SK-N-MC (cell line): ENCODE measurements at regions not wholly inside any gene's neighbourhood (a gene's known extent, or its start where the extent isn't known, plus 50 kb on each side); places are given as distances from the start of the nearest gene placed in this dataset.

Experiments
- DNase-seq: peaks from one replicate; pipeline ENCODE4 v3.0.0-alpha.2; 2011; ENCODE audit warnings: low read depth, low spot score
- H3K27ac ChIP-seq: fragments of 200-600 bp; sonication (generic); 2 replicates; pipeline ENCODE4 v1.5.1; 2016; ENCODE audit warnings: mixed run types
- H3K36me3 ChIP-seq: fragments of 200-600 bp; sonication (generic); 2 replicates; pipeline ENCODE4 v1.6.1; 2017; ENCODE audit warnings: antibody characterized with exemption, low read length, mixed read lengths; ENCODE audit not compliant: insufficient read depth
- H3K4me3 ChIP-seq: fragments of 200-600 bp; sonication (generic); 2 replicates; pipeline ENCODE4 v1.5.1; 2016
- H3K9ac ChIP-seq: fragments of 200-600 bp; sonication (generic); 2 replicates; pipeline ENCODE4 v1.8.0; 2017; ENCODE audit warnings: mixed run types, mixed read lengths; ENCODE audit not compliant: insufficient read length
- H3K9me3 ChIP-seq: fragments of 200-600 bp; sonication (generic); 2 replicates; pipeline ENCODE4 v1.6.1; 2017; ENCODE audit warnings: low read depth, mild to moderate bottlenecking, antibody characterized with exemption, low read length, moderate library complexity, mixed read lengths
- EZH2 ChIP-seq: fragments of 200-600 bp; sonication (generic); IDR thresholded peaks from one replicate; pipeline ENCODE4 v1.6.1; 2017; ENCODE audit warnings: antibody characterized with exemption
- FOXP2 ChIP-seq: optimal IDR thresholded peaks from 2 replicates; pipeline ENCODE3; 2011; ENCODE audit warnings: mild to moderate bottlenecking, moderate library complexity; ENCODE audit not compliant: insufficient read depth; ENCODE audit errors: extremely low read length, control extremely low read depth
- POLR2AphosphoS5 ChIP-seq: IDR thresholded peaks from 2 replicates; pipeline ENCODE4 v1.6.1; 2012; ENCODE audit warnings: mild to moderate bottlenecking, low read depth, low read length, borderline replicate concordance

DNA sequence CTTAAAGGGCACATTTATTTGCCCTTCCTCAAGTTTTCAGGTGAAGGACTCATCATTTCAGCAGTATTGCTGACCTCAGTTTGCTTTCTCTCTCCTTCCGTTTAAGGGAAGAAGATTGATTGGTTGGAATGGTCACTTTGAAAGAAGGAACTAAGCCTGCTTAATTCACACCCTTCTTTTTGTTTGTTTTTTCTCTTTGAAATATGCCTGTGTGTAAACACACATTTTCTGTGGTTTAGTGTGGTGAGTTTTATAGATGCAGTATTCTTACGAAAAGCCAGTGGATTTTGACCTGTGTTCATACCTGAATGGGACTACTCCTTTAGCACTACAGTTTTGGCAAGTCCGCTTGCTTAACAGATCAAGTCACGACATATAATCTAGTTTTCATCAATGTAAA lies 548.8 kb upstream of the EPHA7 start:
- H3K9me3 ChIP-seq, result no peaks in the 10 kb centered on the region
- no peak overlapping the region for H3K27ac ChIP-seq
- H3K9ac ChIP-seq, result no peak overlapping the region
- H3K4me3 ChIP-seq, result no peak overlapping the region
- no peak for DNase-seq
- H3K36me3 ChIP-seq, result no peaks in the 10 kb centered on the region
- TF ChIP-seq EZH2, result no peak
- no peak for TF ChIP-seq FOXP2
- TF ChIP-seq POLR2AphosphoS5, result no peak

GRCh38 chr6:93964926-93965325 lies 545.6 kb upstream of the EPHA7 start:
- Histone ChIP-seq H3K9me3 (no peaks in the 10 kb centered on the region), H3K4me3 (no peak overlapping the region), H3K36me3 (no peaks in the 10 kb centered on the region), H3K9ac (no peak overlapping the region), H3K27ac (no peak overlapping the region)
- DNase-seq, result no peak
- TF ChIP-seq EZH2, result no peak
- TF ChIP-seq FOXP2, result no peak
- no peak for TF ChIP-seq POLR2AphosphoS5

- no peaks in the 10 kb centered on the region for H3K36me3 ChIP-seq
- H3K9ac ChIP-seq, result no peak overlapping the region
- no peaks in the 10 kb centered on the region for H3K9me3 ChIP-seq
- no peak overlapping the region for H3K4me3 ChIP-seq
- no peak overlapping the region for H3K27ac ChIP-seq
- TF ChIP-seq POLR2AphosphoS5, result no peak
- no peak for TF ChIP-seq EZH2
- TF ChIP-seq FOXP2, result no peak
- DNase-seq, result no peak
Observed at GRCh38 chr6:93964321-93964720, 545.0 kb upstream of the EPHA7 start.

GRCh38 chr6:93962566-93962965 lies 543.2 kb upstream of the EPHA7 start:
- no peak for DNase-seq
- Histone ChIP-seq H3K9ac (no peak overlapping the region), H3K36me3 (no peaks in the 10 kb centered on the region), H3K27ac (no peak overlapping the region), H3K9me3 (no peaks in the 10 kb centered on the region), H3K4me3 (no peak overlapping the region)
- no peak for TF ChIP-seq FOXP2
- no peak for TF ChIP-seq POLR2AphosphoS5
- no peak for TF ChIP-seq EZH2

- no peaks in the 10 kb centered on the region for H3K9me3 ChIP-seq
- no peaks in the 10 kb centered on the region for H3K36me3 ChIP-seq
- H3K27ac ChIP-seq, result no peak overlapping the region
- DNase-seq, result no peak
- H3K9ac ChIP-seq, result no peak overlapping the region
- TF ChIP-seq FOXP2 (no peak), POLR2AphosphoS5 (no peak)
- no peak overlapping the region for H3K4me3 ChIP-seq
Observed at GRCh38 chr6:93954584-93954983, 535.2 kb upstream of the EPHA7 start.

- Histone ChIP-seq H3K27ac (no peak overlapping the region), H3K4me3 (no peak overlapping the region), H3K9ac (no peak overlapping the region), H3K36me3 (no peaks in the 10 kb centered on the region), H3K9me3 (no peaks in the 10 kb centered on the region)
- DNase-seq, result no peak
- TF ChIP-seq POLR2AphosphoS5 (no peak), EZH2 (no peak), FOXP2 (no peak)
Observed at GRCh38 chr6:93943661-93944060, 524.3 kb upstream of the EPHA7 start.

DNA sequence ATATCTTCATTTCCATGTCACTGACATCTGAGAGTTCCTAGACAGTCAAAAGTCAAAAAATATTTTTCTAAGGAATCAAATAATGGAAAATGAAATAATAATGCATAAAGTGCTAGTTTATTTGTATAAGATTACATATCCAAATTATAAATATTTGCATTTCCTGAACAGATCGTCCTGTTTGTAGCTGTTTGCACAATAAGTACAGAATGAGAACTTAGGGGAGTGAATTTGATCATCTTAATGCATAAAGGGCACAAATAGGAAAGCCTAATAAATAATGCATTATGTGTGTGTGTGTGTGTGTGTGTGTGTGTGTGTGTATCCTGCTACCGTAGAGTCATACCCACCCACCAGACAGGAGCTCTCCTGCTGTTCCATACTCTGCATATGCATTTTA lies 521.0 kb upstream of the EPHA7 start:
- DNase-seq, result no peak
- Histone ChIP-seq H3K9ac (no peak overlapping the region), H3K36me3 (no peaks in the 10 kb centered on the region), H3K9me3 (no peaks in the 10 kb centered on the region), H3K4me3 (peak overlapping the region; percentile 18; the same call in 1 of the 2 replicates), H3K27ac (peak overlapping the region; percentile 58; the same call in 1 of the 2 replicates)
- TF ChIP-seq POLR2AphosphoS5 (no peak), EZH2 (no peak), FOXP2 (no peak)

GRCh38 chr6:93932175-93932574 lies 512.8 kb upstream of the EPHA7 start:
- TF ChIP-seq EZH2 (no peak), FOXP2 (no peak), POLR2AphosphoS5 (no peak)
- Histone ChIP-seq H3K36me3 (no peaks in the 10 kb centered on the region), H3K9me3 (no peaks in the 10 kb centered on the region), H3K4me3 (no peak overlapping the region), H3K27ac (no peak overlapping the region), H3K9ac (no peak overlapping the region)
- no peak for DNase-seq

- TF ChIP-seq FOXP2, result no peak
- no peak for TF ChIP-seq POLR2AphosphoS5
- no peak for TF ChIP-seq EZH2
- Histone ChIP-seq H3K9me3 (no peaks in the 10 kb centered on the region), H3K36me3 (no peaks in the 10 kb centered on the region), H3K27ac (peak overlapping the region; percentile 83; the same call in 1 of the 2 replicates), H3K9ac (no peak overlapping the region), H3K4me3 (peak overlapping the region; percentile 67)
- DNase-seq, result no peak
Observed at GRCh38 chr6:93927731-93928130, 508.4 kb upstream of the EPHA7 start.
